ENCODE measurements at regions not wholly inside any gene's neighbourhood (a gene's known extent, or its start where the extent isn't known, plus 50 kb on each side); places are given as distances from the start of the nearest gene placed in this dataset.

DNA sequence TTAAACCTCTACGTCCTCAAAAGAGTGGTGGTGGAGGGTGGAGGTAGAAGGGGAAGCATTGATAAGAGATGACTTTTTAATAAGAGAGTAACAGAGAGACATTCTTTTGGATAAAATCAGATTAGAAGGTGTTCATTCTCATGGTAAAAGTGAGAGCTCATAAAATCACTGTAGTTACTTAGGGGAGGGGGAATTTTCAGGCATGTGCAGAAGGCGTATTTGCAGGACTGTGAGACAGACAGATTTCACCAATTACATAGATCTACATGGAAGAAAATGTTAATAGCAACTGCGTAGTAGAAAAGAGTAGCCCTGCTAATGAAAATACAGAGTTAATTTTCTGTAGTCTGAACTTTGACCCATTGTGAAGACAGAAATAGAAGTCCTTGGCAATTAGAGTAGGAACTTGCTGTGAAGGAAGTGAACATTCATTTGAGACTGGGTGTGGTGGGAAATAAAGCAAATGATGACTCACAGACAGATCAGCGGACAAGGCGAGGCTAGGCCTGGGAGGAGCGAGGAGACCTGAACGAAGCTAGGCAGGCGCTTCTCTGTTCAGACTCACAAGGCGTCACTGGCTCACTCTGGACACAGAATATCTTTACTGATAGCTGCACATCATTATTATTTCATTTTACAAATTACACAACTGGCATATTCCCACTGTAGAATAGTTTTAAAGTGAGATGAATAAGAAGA lies 57.2 kb upstream of the FAM9C start:
- ChIA-PET CTCF (interaction anchor here (0.7 to 1.5 kb wide), 2 partner anchors 155 to 471 kb away, joined by 3 to 6 read pairs; no protein-coding TSS in a partner anchor), POLR2A (interaction anchor here (1.0 to 2.1 kb wide), 2 partner anchors 124 to 145 kb away, joined by 3 to 4 read pairs; no protein-coding TSS in a partner anchor)
- no peak overlapping the region for H3K4me3 Mint-ChIP-seq

GRCh38 chrX:13099121-13099520 lies 54.7 kb upstream of the FAM9C start:
- no peak overlapping the region for H3K4me3 Mint-ChIP-seq
- H3K9me3 Mint-ChIP-seq = no peaks in the 10 kb centered on the region

More for the DNA sequence above, 57.2 kb upstream of the FAM9C start:
- Mint-ChIP-seq H3K27me3 (no peaks in the 10 kb centered on the region), H3K36me3 (ENCODE audit: low read depth) (peaks cover 1% of the 10 kb centered on the region), H3K4me1 (ENCODE audit: low read depth) (peaks cover 48% of the 10 kb centered on the region), H3K9me3 (no peaks in the 10 kb centered on the region), H3K27ac (peak overlapping the region; percentile 60)
- intact Hi-C loops (cut with micrococcal nuclease) = no loop called here
- peak; percentile 95 for ATAC-seq
- DNase-seq = peak; percentile 63
- TF ChIP-seq, protein P1, sequence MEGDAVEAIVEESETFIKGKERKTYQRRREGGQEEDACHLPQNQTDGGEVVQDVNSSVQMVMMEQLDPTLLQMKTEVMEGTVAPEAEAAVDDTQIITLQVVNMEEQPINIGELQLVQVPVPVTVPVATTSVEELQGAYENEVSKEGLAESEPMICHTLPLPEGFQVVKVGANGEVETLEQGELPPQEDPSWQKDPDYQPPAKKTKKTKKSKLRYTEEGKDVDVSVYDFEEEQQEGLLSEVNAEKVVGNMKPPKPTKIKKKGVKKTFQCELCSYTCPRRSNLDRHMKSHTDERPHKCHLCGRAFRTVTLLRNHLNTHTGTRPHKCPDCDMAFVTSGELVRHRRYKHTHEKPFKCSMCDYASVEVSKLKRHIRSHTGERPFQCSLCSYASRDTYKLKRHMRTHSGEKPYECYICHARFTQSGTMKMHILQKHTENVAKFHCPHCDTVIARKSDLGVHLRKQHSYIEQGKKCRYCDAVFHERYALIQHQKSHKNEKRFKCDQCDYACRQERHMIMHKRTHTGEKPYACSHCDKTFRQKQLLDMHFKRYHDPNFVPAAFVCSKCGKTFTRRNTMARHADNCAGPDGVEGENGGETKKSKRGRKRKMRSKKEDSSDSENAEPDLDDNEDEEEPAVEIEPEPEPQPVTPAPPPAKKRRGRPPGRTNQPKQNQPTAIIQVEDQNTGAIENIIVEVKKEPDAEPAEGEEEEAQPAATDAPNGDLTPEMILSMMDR (IDR thresholded peaks at IDR 0.05) = no peak

DNA sequence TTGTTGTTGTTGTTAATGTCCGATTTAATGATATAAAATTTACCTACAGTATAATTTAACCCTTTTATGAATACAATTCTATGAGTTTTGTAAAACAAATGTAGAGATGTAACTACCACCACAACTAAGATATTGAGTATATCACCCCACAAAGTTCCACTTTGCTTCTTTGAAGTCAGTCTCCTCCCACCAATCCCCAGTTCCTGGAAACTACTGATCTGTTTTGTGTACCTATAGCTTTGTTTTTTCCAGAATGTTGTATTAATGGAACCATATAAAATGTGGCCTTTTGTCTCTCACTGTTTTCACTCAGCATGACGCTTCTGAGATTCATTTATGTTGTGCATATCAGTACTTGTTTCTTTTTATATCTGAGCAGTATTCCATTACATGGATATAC lies 52.3 kb upstream of the FAM9C start:
- H3K4me1 Mint-ChIP-seq (ENCODE audit: low read depth) = peaks cover 76% of the 10 kb centered on the region
- ATAC-seq (no peak), DNase-seq (peak; percentile 8)
- H3K4me3 Mint-ChIP-seq = no peak overlapping the region
- peaks cover 3% of the 10 kb centered on the region for H3K36me3 Mint-ChIP-seq (ENCODE audit: low read depth)
- H3K27me3 Mint-ChIP-seq = no peaks in the 10 kb centered on the region
- H3K9me3 Mint-ChIP-seq = no peaks in the 10 kb centered on the region
- intact Hi-C loops (cut with micrococcal nuclease) = loop anchor here (10.0 kb wide), 2 partner anchors 68 to 158 kb away; no protein-coding TSS in a partner anchor
- TF ChIP-seq, protein P1 (IDR thresholded peaks at IDR 0.05) = no peak
- H3K27ac Mint-ChIP-seq = peak overlapping the region; percentile 80
- ChIA-PET CTCF (interaction anchor here (2.7 kb wide), 1 partner anchor 150 kb away, joined by 10 read pairs; no protein-coding TSS in a partner anchor), POLR2A (no interaction called here)

More at GRCh38 chrX:13099121-13099520, 54.7 kb upstream of the FAM9C start:
- TF ChIP-seq, protein P1 (IDR thresholded peaks at IDR 0.05) = no peak
- Mint-ChIP-seq H3K36me3 (ENCODE audit: low read depth) (peaks cover 3% of the 10 kb centered on the region), H3K4me1 (ENCODE audit: low read depth) (peaks cover 67% of the 10 kb centered on the region), H3K27ac (peak overlapping the region; percentile 39), H3K27me3 (no peaks in the 10 kb centered on the region)
- POLR2A ChIA-PET = interaction anchor here (0.9 to 2.1 kb wide), 2 partner anchors 143 to 149 kb away, joined by 3 to 4 read pairs; no protein-coding TSS in a partner anchor
- ATAC-seq (no peak), DNase-seq (no peak)
- intact Hi-C loops (cut with micrococcal nuclease) = loop anchor here (10.0 kb wide), 2 partner anchors 66 to 156 kb away; no protein-coding TSS in a partner anchor
- CTCF ChIA-PET = interaction anchor here (0.6 to 1.7 kb wide), 2 partner anchors 48 to 152 kb away, joined by 3 to 8 read pairs; no protein-coding TSS in a partner anchor

GRCh38 chrX:13094828-13095341 lies 50.5 kb upstream of the FAM9C start:
- ChIA-PET POLR2A (no interaction called here), CTCF (interaction anchor here (0.7 to 5.4 kb wide), 3 partner anchors 144 to 394 kb away, joined by 3 to 44 read pairs (median 10); no protein-coding TSS in a partner anchor)
- peak overlapping the region; percentile 97 for H3K27ac Mint-ChIP-seq
- peaks cover 76% of the 10 kb centered on the region for H3K4me1 Mint-ChIP-seq (ENCODE audit: low read depth)
- H3K4me3 Mint-ChIP-seq = peak overlapping the region; percentile 36
- peaks cover 3% of the 10 kb centered on the region for H3K36me3 Mint-ChIP-seq (ENCODE audit: low read depth)
- no peaks in the 10 kb centered on the region for H3K27me3 Mint-ChIP-seq
- TF ChIP-seq, protein P1 (IDR thresholded peaks at IDR 0.05) = no peak
- no peaks in the 10 kb centered on the region for H3K9me3 Mint-ChIP-seq
- ATAC-seq (no peak), DNase-seq (no peak)
- intact Hi-C loops (cut with micrococcal nuclease) = loop anchor here (10.0 kb wide), 2 partner anchors 70 to 160 kb away; no protein-coding TSS in a partner anchor
